CD14-positive monocyte (primary cell): ENCODE measurements at regions not wholly inside any gene's neighbourhood (a gene's known extent, or its start where the extent isn't known, plus 50 kb on each side); places are given as distances from the start of the nearest gene placed in this dataset.

Source experiments
- DNase-seq, 3 donors: peaks; one replicate each; pipeline ENCODE4 v3.0.0-alpha.2; 2011 to 2022
- H2AFZ ChIP-seq: 2 replicates; pipeline ENCODE4 v1.6.0; 2012; ENCODE audit warnings: mild to moderate bottlenecking, low read depth, low read length, inconsistent platforms; ENCODE audit not compliant: insufficient read depth, poor library complexity, severe bottlenecking
- H3K27ac ChIP-seq, 2 donors: 1 replicate in 1 of 2; 2 replicates in 1 of 2; pipeline ENCODE4 v1.5.1; 2012 to 2013; ENCODE audit warnings: low read length in 2 of 2, control low read depth in 1 of 2, inconsistent platforms in 1 of 2, low read depth in 1 of 2, mild to moderate bottlenecking in 1 of 2
- H3K27me3 ChIP-seq, 2 donors: one replicate each; pipeline versions ENCODE4 v1.6.0 to v1.6.1; 2011 to 2013; ENCODE audit warnings: low read length in 2 of 2; ENCODE audit not compliant: control insufficient read depth in 2 of 2, insufficient read depth in 2 of 2
- H3K36me3 ChIP-seq, 2 donors: replicated peaks in 1 of 2; 1 replicate in 1 of 2; 2 replicates in 1 of 2; pipeline versions ENCODE4 v1.5.1 to v1.6.1; 2012 to 2013; ENCODE audit warnings: low read length in 2 of 2, control low read depth in 1 of 2, inconsistent platforms in 1 of 2, mild to moderate bottlenecking in 1 of 2; ENCODE audit not compliant: insufficient read depth in 2 of 2, control insufficient read depth in 1 of 2
- H3K4me1 ChIP-seq, 2 donors: 1 replicate in 1 of 2; 2 replicates in 1 of 2; pipeline versions ENCODE4 v1.5.1 to v1.6.1; 2012 to 2013; ENCODE audit warnings: low read length in 2 of 2, control low read depth in 1 of 2, inconsistent platforms in 1 of 2, mild to moderate bottlenecking in 1 of 2, moderate library complexity in 1 of 2; ENCODE audit not compliant: insufficient read depth in 2 of 2, control insufficient read depth in 1 of 2
- H3K4me2 ChIP-seq: replicated peaks from 2 replicates; pipeline ENCODE3; 2012; ENCODE audit warnings: low read length, moderate library complexity, mild to moderate bottlenecking; ENCODE audit not compliant: poor library complexity, severe bottlenecking; ENCODE audit errors: extremely low read depth
- H3K4me3 ChIP-seq, 3 experiments: fragments of 200-600 bp in 1 of 3; sonication (generic) in 1 of 3; replicated peaks in 1 of 3; 1 replicate in 2 of 3; 2 replicates in 1 of 3; pipeline ENCODE4 v1.5.1; 2011 to 2013; ENCODE audit warnings: low read length in 3 of 3, mild to moderate bottlenecking in 3 of 3, control low read depth in 2 of 3, low read depth in 2 of 3, inconsistent platforms in 1 of 3, moderate library complexity in 1 of 3
- H3K79me2 ChIP-seq: 2 replicates; pipeline ENCODE4 v1.6.0; 2012; ENCODE audit warnings: mild to moderate bottlenecking, control low read depth, inconsistent platforms, low read length, moderate library complexity; ENCODE audit not compliant: insufficient read depth
- H3K9ac ChIP-seq: 2 replicates; pipeline ENCODE4 v1.6.0; 2017; ENCODE audit warnings: low read length, mild to moderate bottlenecking; ENCODE audit not compliant: insufficient read depth, poor library complexity, severe bottlenecking
- H3K9me3 ChIP-seq, 2 donors: replicated peaks in 1 of 2; 1 replicate in 1 of 2; 2 replicates in 1 of 2; pipeline versions ENCODE4 v1.5.1 to v1.6.1; 2012 to 2013; ENCODE audit warnings: low read length in 2 of 2, control low read depth in 1 of 2; ENCODE audit not compliant: control insufficient read depth in 1 of 2, insufficient read depth in 1 of 2
- H4K20me1 ChIP-seq: 2 replicates; pipeline ENCODE4 v1.6.0; 2012; ENCODE audit warnings: mild to moderate bottlenecking, low read length, control low read depth, moderate library complexity; ENCODE audit not compliant: insufficient read depth
- H3K27ac Mint-ChIP-seq, 7 donors: one replicate each; pipeline ENCODE4 v1.8.0; 2020; ENCODE audit warnings: mild to moderate bottlenecking in 7 of 7, mixed read lengths in 7 of 7, moderate library complexity in 6 of 7, inconsistent platforms in 2 of 7
- H3K27me3 Mint-ChIP-seq, 3 donors: one replicate each; pipeline ENCODE4 v1.8.0; 2021 to 2022; ENCODE audit warnings: low read depth in 3 of 3, mild to moderate bottlenecking in 3 of 3, mixed read lengths in 3 of 3, moderate library complexity in 3 of 3, inconsistent platforms in 1 of 3
- H3K36me3 Mint-ChIP-seq, 2 donors: one replicate each; pipeline ENCODE4 v1.8.0; 2020; ENCODE audit warnings: mixed read lengths in 2 of 2, inconsistent platforms in 1 of 2, mild to moderate bottlenecking in 1 of 2
- H3K4me1 Mint-ChIP-seq: one replicate; pipeline ENCODE4 v1.8.0; 2020; ENCODE audit warnings: mild to moderate bottlenecking, mixed read lengths
- H3K4me3 Mint-ChIP-seq, 2 donors: one replicate each; pipeline ENCODE4 v1.8.0; 2020; ENCODE audit warnings: mild to moderate bottlenecking in 2 of 2, mixed read lengths in 2 of 2, moderate library complexity in 1 of 2
- H3K9me3 Mint-ChIP-seq, 7 donors: one replicate each; pipeline ENCODE4 v1.8.0; 2020 to 2022; ENCODE audit warnings: mixed read lengths in 7 of 7, mild to moderate bottlenecking in 6 of 7, moderate library complexity in 6 of 7, inconsistent platforms in 2 of 7
- WGBS: methylation state at CpG from one replicate; pipeline ENCODE4 v1.1.5; 2013; ENCODE audit warnings: missing lambda C conversion rate; ENCODE audit not compliant: insufficient coverage; 5-methylcytosine and 5-hydroxymethylcytosine counted together
- intact Hi-C, 2 donors: fragments of 100-400 bp; cut with micrococcal nuclease; formaldehyde crosslinking; loops; one replicate each; pipeline versions ENCODE4 v1.15.0 to v1.15.1; 2023
- TF ChIP-seq, protein P1 (sequence below): fragments of 200-600 bp; IDR thresholded peaks from one replicate; pipeline ENCODE4 v1.8.0; 2022; ENCODE audit warnings: antibody characterized with exemption, mild to moderate bottlenecking

DNA sequence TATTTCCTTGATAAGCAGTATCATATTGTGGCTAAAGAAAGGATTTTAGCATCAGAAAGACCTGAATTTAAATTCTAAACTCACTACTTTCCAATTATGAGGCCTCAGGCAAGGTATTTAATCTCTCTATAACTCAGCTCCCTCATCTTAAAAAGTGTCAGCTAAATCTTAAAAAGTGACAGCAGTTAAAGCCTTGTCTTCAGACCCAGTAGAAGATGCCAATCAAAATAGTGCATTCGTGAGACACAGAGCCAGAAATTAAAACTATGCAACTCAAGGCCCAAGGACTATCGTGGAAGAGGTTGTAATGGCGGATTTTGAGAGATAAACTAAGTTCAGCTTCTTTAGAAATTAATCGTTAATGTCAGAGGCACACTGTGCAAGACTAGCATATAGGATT is 677.5 kb upstream of the BRINP3 start:
- 100% methylated on average over 3 of the region's 4 CpGs for WGBS
- Histone ChIP-seq H3K79me2 (no peaks in the 10 kb centered on the region), H3K27ac (no peak overlapping the region), H3K9me3 (peaks cover 15 to 16% of the 10 kb centered on the region in 2 donors), H3K4me1 (no peaks in the 10 kb centered on the region), H3K4me3 (no peak overlapping the region), H3K9ac (no peak overlapping the region), H3K36me3 (no peaks in the 10 kb centered on the region), H2AFZ (no peak overlapping the region), H3K27me3 (no peaks in the 10 kb centered on the region), H3K4me2 (no peak overlapping the region), H4K20me1 (no peaks in the 10 kb centered on the region)
- no peak overlapping the region for H3K4me3 Mint-ChIP-seq
- H3K27me3 Mint-ChIP-seq = no peaks in the 10 kb centered on the region
- TF ChIP-seq, protein P1, sequence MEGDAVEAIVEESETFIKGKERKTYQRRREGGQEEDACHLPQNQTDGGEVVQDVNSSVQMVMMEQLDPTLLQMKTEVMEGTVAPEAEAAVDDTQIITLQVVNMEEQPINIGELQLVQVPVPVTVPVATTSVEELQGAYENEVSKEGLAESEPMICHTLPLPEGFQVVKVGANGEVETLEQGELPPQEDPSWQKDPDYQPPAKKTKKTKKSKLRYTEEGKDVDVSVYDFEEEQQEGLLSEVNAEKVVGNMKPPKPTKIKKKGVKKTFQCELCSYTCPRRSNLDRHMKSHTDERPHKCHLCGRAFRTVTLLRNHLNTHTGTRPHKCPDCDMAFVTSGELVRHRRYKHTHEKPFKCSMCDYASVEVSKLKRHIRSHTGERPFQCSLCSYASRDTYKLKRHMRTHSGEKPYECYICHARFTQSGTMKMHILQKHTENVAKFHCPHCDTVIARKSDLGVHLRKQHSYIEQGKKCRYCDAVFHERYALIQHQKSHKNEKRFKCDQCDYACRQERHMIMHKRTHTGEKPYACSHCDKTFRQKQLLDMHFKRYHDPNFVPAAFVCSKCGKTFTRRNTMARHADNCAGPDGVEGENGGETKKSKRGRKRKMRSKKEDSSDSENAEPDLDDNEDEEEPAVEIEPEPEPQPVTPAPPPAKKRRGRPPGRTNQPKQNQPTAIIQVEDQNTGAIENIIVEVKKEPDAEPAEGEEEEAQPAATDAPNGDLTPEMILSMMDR = no peak
- H3K27ac Mint-ChIP-seq = no peak overlapping the region
- DNase-seq = no peak
- intact Hi-C loops = no loop called here
- H3K9me3 Mint-ChIP-seq = peaks cover 5 to 24% (median 14%) of the 10 kb centered on the region in 7 donors
- no peaks in the 10 kb centered on the region for H3K36me3 Mint-ChIP-seq
- no peaks in the 10 kb centered on the region for H3K4me1 Mint-ChIP-seq

DNA sequence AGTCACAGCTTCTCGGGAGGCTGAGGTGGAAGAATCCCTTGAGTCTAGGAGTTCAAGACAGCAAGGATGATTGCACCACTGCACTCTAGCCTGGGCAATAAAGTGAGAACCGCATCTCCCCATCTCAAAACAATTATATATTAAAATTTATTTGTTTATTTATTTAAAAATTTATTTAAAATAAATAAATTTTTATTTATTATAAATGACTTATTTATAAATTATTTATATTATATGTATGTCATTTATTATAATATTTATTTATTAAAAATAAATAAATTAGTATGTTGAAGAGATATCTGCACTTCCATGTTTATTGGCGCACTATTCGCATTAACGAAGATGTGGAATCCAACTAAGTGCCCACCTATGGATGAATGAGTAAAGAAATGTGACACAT is 683.2 kb upstream of the BRINP3 start:
- Histone ChIP-seq H3K4me3 (no peak overlapping the region), H3K79me2 (no peaks in the 10 kb centered on the region), H4K20me1 (no peaks in the 10 kb centered on the region), H3K27me3 (no peaks in the 10 kb centered on the region), H3K36me3 (no peaks in the 10 kb centered on the region), H3K9me3 (peaks cover 0 to 5% of the 10 kb centered on the region in 2 donors), H3K9ac (no peak overlapping the region), H2AFZ (no peak overlapping the region), H3K4me1 (no peaks in the 10 kb centered on the region), H3K27ac (no peak overlapping the region), H3K4me2 (no peak overlapping the region)
- no CpG with 5 or more reads among the region's 5 CpGs for WGBS
- TF ChIP-seq, protein P1 = no peak
- Mint-ChIP-seq H3K27me3 (no peaks in the 10 kb centered on the region), H3K9me3 (peaks cover 2 to 10% (median 7%) of the 10 kb centered on the region in 7 donors), H3K4me3 (no peak overlapping the region), H3K36me3 (no peaks in the 10 kb centered on the region), H3K4me1 (no peaks in the 10 kb centered on the region), H3K27ac (no peak overlapping the region)
- DNase-seq = no peak
- intact Hi-C loops = no loop called here
